ENCODE measurements at regions not wholly inside any gene's neighbourhood (a gene's known extent, or its start where the extent isn't known, plus 50 kb on each side); places are given as distances from the start of the nearest gene placed in this dataset.
"Not testable (repeated sequence)": the region's sequence is repeated elsewhere in the genome, so short reads cannot be mapped to it uniquely, and the experiment has no call there.

- no peak for DNase-seq
These were observed 237.6 kb upstream of the PRKD1 start for GRCh38 chr14:30165255-30165654.

GRCh38 chr14:30177781-30178180, 250.1 kb upstream of the PRKD1 start:
- no peak for DNase-seq

GRCh38 chr14:30179381-30180130, 251.9 kb upstream of the PRKD1 start:
- DNase-seq: no peak

GRCh38 chr14:30180219-30180618, 252.6 kb upstream of the PRKD1 start:
- DNase-seq: no peak

- no peak for DNase-seq
These were observed 258.2 kb upstream of the PRKD1 start for GRCh38 chr14:30185832-30186231.

- DNase-seq: no peak
These were observed 264.1 kb upstream of the PRKD1 start for GRCh38 chr14:30191639-30192279.

GRCh38 chr14:30193101-30193500, 265.5 kb upstream of the PRKD1 start:
- DNase-seq: no peak

GRCh38 chr14:30193845-30194501, 266.3 kb upstream of the PRKD1 start:
- no peak for DNase-seq

- DNase-seq: no peak
These were observed 267.1 kb upstream of the PRKD1 start for GRCh38 chr14:30194741-30195148.

- no peak for DNase-seq
These were observed 268.3 kb upstream of the PRKD1 start for GRCh38 chr14:30195941-30196340.

- DNase-seq: no peak
These were observed 269.2 kb upstream of the PRKD1 start for GRCh38 chr14:30196861-30197260.

- not testable (repeated sequence) for DNase-seq
These were observed 271.1 kb upstream of the PRKD1 start for GRCh38 chr14:30198720-30199119.

- no peak for DNase-seq
These were observed 276.9 kb upstream of the PRKD1 start for GRCh38 chr14:30204431-30204980.

GRCh38 chr14:30209136-30209535, 281.5 kb upstream of the PRKD1 start:
- DNase-seq: no peak

GRCh38 chr14:30210630-30211029, 283.0 kb upstream of the PRKD1 start:
- no peak for DNase-seq

- no peak for DNase-seq
These were observed 283.7 kb upstream of the PRKD1 start for GRCh38 chr14:30211326-30211725.

- no peak for DNase-seq
These were observed 286.4 kb upstream of the PRKD1 start for GRCh38 chr14:30214014-30214413.

- peak; percentile 54 for DNase-seq
These were observed 286.9 kb upstream of the PRKD1 start for GRCh38 chr14:30214461-30215090.

- no peak for DNase-seq
These were observed 291.3 kb upstream of the PRKD1 start for GRCh38 chr14:30218907-30219306.

GRCh38 chr14:30221546-30221945, 293.9 kb upstream of the PRKD1 start:
- DNase-seq: no peak

GRCh38 chr14:30223385-30223785, 295.7 kb upstream of the PRKD1 start:
- DNase-seq: peak; percentile 91

GRCh38 chr14:30223966-30224365, 296.3 kb upstream of the PRKD1 start:
- DNase-seq: no peak

- no peak for DNase-seq
These were observed 297.5 kb upstream of the PRKD1 start for GRCh38 chr14:30225176-30225575.

Measured in islet precursor cell (in vitro differentiated cells).